Endothelial cell of umbilical vein (primary cell): ENCODE measurements at regions not wholly inside any gene's neighbourhood (a gene's known extent, or its start where the extent isn't known, plus 50 kb on each side); places are given as distances from the start of the nearest gene placed in this dataset.

Source experiments
- BruUV-seq: library from RNA; stranded (reverse); fragments of 400-500 nt; replicated peaks from 2 replicates; lab custom pipeline; 2021; lab: Mats Ljungman, UMichigan
- CTCF ChIA-PET: fragments of 300-600, 350-600 bp; sonication (Branson Sonifier 250); formaldehyde crosslinking; loops from one replicate; lab custom pipeline; 2021; ENCODE audit warnings: antibody characterized with exemption, inconsistent platforms; lab: Charles Lee
- POLR2A ChIA-PET: fragments of 300-600, 350-600 bp; sonication (Branson Sonifier 250); formaldehyde crosslinking; loops from one replicate; lab custom pipeline; 2021; ENCODE audit warnings: antibody characterized with exemption, inconsistent platforms; lab: Charles Lee
- DNase-seq: peaks from one replicate; pipeline ENCODE4 v3.0.0-alpha.2; 2011; ENCODE audit warnings: low read depth, low spot score
- FAIRE-seq: peaks from 2 replicates; lab custom pipeline; 2011; peaks lifted over from hg19 to GRCh38; lab: Jason Lieb, UNC
- H2AFZ ChIP-seq: 2 replicates; pipeline ENCODE4 v1.6.0; 2012; ENCODE audit warnings: low read depth, low read length, control low read depth, inconsistent platforms
- H3K27ac ChIP-seq: 2 replicates; pipeline ENCODE4 v1.5.1; 2011; ENCODE audit warnings: low read depth, mild to moderate bottlenecking, control low read depth, low read length, moderate library complexity; ENCODE audit not compliant: insufficient read depth
- H3K27me3 ChIP-seq, 2 experiments: 2 replicates each; pipeline versions ENCODE4 v1.6.0 to v1.6.1; 2011; ENCODE audit warnings: low read length in 2 of 2, mixed read lengths in 1 of 2; ENCODE audit not compliant: control insufficient read depth in 2 of 2, insufficient read depth in 2 of 2
- H3K36me3 ChIP-seq, 2 experiments: 2 replicates in 1 of 2; 3 replicates in 1 of 2; pipeline ENCODE4 v1.5.1; 2011; ENCODE audit warnings: low read length in 2 of 2, mild to moderate bottlenecking in 1 of 2, moderate library complexity in 1 of 2; ENCODE audit not compliant: control insufficient read depth in 2 of 2, insufficient read depth in 2 of 2; ENCODE audit errors: extremely low read depth in 1 of 2
- H3K4me1 ChIP-seq: 3 replicates; pipeline ENCODE4 v1.5.1; 2011; ENCODE audit warnings: mild to moderate bottlenecking, low read length; ENCODE audit not compliant: control insufficient read depth, insufficient read depth; ENCODE audit errors: extremely low read depth
- H3K4me2 ChIP-seq: 2 replicates; pipeline ENCODE4 v1.6.1; 2011; ENCODE audit warnings: low read length, control low read depth, mixed read lengths; ENCODE audit not compliant: insufficient read depth
- H3K4me3 ChIP-seq, 3 experiments: fragments of 200-600 bp in 1 of 3; sonication (generic), shearing (Covaris generic) in 1 of 3; replicated peaks in 1 of 3; 2 replicates each; pipeline ENCODE4 v1.5.1; 2011 to 2016; ENCODE audit warnings: control low read depth in 3 of 3, low read length in 3 of 3, mild to moderate bottlenecking in 2 of 3, inconsistent platforms in 1 of 3, low read depth in 1 of 3, moderate library complexity in 1 of 3; ENCODE audit not compliant: insufficient read depth in 1 of 3
- H3K79me2 ChIP-seq: 2 replicates; pipeline ENCODE4 v1.6.0; 2012; ENCODE audit warnings: low read length, inconsistent platforms; ENCODE audit not compliant: control insufficient read depth, insufficient read depth
- H3K9ac ChIP-seq: replicated peaks from 2 replicates; pipeline ENCODE3; 2011; ENCODE audit warnings: low read length, control low read depth; ENCODE audit not compliant: insufficient read depth; ENCODE audit errors: extremely low read depth
- H3K9me1 ChIP-seq: replicated peaks from 3 replicates; pipeline ENCODE4 v1.6.0; 2011; ENCODE audit warnings: mild to moderate bottlenecking, low read length; ENCODE audit not compliant: control insufficient read depth, insufficient read depth; ENCODE audit errors: extremely low read depth
- H3K9me3 ChIP-seq: replicated peaks from 2 replicates; pipeline ENCODE4 v1.5.1; 2012; ENCODE audit warnings: low read length, inconsistent platforms; ENCODE audit not compliant: control insufficient read depth, insufficient read depth
- H4K20me1 ChIP-seq: replicated peaks from 2 replicates; pipeline ENCODE3; 2011; ENCODE audit warnings: mild to moderate bottlenecking, low read length; ENCODE audit not compliant: control insufficient read depth, insufficient read depth; ENCODE audit errors: extremely low read depth
- CTCF ChIP-seq, 2 donors: IDR thresholded peaks; 1 replicate in 1 of 2; 2 replicates in 1 of 2; pipeline ENCODE4 v1.5.1; 2011; ENCODE audit warnings: low read length in 2 of 2, mild to moderate bottlenecking in 2 of 2, moderate library complexity in 2 of 2, control low read depth in 1 of 2, inconsistent platforms in 1 of 2, low read depth in 1 of 2; ENCODE audit not compliant: insufficient read depth in 1 of 2; ENCODE audit errors: extremely low read depth in 1 of 2
- EZH2 ChIP-seq: IDR thresholded peaks from 2 replicates; pipeline ENCODE4 v1.6.1; 2012; ENCODE audit warnings: borderline replicate concordance, low read depth, mild to moderate bottlenecking, moderate library complexity, low read length, inconsistent platforms; ENCODE audit not compliant: severe bottlenecking
- FOS ChIP-seq: IDR thresholded peaks from 2 replicates; pipeline ENCODE4 v1.6.1; 2011; ENCODE audit warnings: mild to moderate bottlenecking, low read length, moderate library complexity, borderline replicate concordance; ENCODE audit not compliant: insufficient read depth
- GATA2 ChIP-seq: IDR thresholded peaks from 2 replicates; pipeline ENCODE4 v1.7.0; 2011; ENCODE audit warnings: low read depth, mild to moderate bottlenecking, moderate library complexity, mixed read lengths, low read length; ENCODE audit not compliant: insufficient read length, insufficient read depth
- JUN ChIP-seq: IDR thresholded peaks from 2 replicates; pipeline ENCODE4 v1.6.1; 2011; ENCODE audit warnings: borderline replicate concordance, low read depth; ENCODE audit not compliant: insufficient read length, insufficient read depth
- MAX ChIP-seq: IDR thresholded peaks from 2 replicates; pipeline ENCODE4 v1.6.1; 2011; ENCODE audit not compliant: insufficient read depth, insufficient read length
- MYC ChIP-seq: IDR thresholded peaks from one replicate; pipeline ENCODE4 v1.6.1; 2011; ENCODE audit warnings: mild to moderate bottlenecking, low read depth, low read length
- POLR2A ChIP-seq: IDR thresholded peaks from 2 replicates; pipeline ENCODE4 v1.6.1; 2012; ENCODE audit warnings: low read depth, mild to moderate bottlenecking, control low read depth, low read length
- POLR2AphosphoS5 ChIP-seq: IDR thresholded peaks from 2 replicates; pipeline ENCODE4 v1.6.1; 2012; ENCODE audit warnings: low read depth, mild to moderate bottlenecking, control low read depth, low read length, moderate library complexity; ENCODE audit not compliant: insufficient read depth
- dilution Hi-C: fragments of 300-500 bp; cut with MboI; formaldehyde crosslinking; loops from one replicate; pipeline ENCODE4 v1.15.0; 2019; ENCODE audit warnings: low sequenced_read_pairs; ENCODE audit not compliant: extremely low pct_ligation_motif_present
- intact Hi-C: fragments of 100-400 bp; cut with micrococcal nuclease; formaldehyde crosslinking; loops from one replicate; pipeline ENCODE4 v1.10.0; 2022

- dilution Hi-C loops, result no loop called here
- no peak overlapping the region for H3K4me2 ChIP-seq
- H3K9me1 ChIP-seq, result no peaks in the 10 kb centered on the region
- no peak overlapping the region for H3K9ac ChIP-seq
- no peaks in the 10 kb centered on the region for H3K9me3 ChIP-seq
- H3K27ac ChIP-seq, result no peak overlapping the region
- H3K4me1 ChIP-seq, result peaks cover 2% of the 10 kb centered on the region
- H2AFZ ChIP-seq, result no peak overlapping the region
- no peak overlapping the region for H3K4me3 ChIP-seq
- no peak for DNase-seq
- H3K36me3 ChIP-seq, result no peaks in the 10 kb centered on the region
- TF ChIP-seq POLR2A (no peak), FOS (no peak), EZH2 (no peak), CTCF (IDR thresholded peaks at IDR 0.05; ENCODE audit: extremely low read depth in 1 of 2, insufficient read depth in 1 of 2, low read depth in 1 of 2, low read length in 2 of 2) (no peak), MAX (no peak), POLR2AphosphoS5 (no peak), JUN (no peak), GATA2 (no peak), MYC (no peak)
- BruUV-seq, result no TSS peak
- no peak for FAIRE-seq
- POLR2A ChIA-PET, result no interaction called here
- intact Hi-C loops, result loop anchor here (10.0 kb wide), 1 partner anchor 332 kb away; the partner anchor contains the start of gene NRP1
- CTCF ChIA-PET, result interaction anchor here (1.5 to 1.7 kb wide), 2 partner anchors 9 to 332 kb away, joined by 3 to 4 read pairs; no protein-coding TSS in a partner anchor
- no peaks in the 10 kb centered on the region for H3K79me2 ChIP-seq
- H3K27me3 ChIP-seq, result no peaks in the 10 kb centered on the region
- no peaks in the 10 kb centered on the region for H4K20me1 ChIP-seq
These were observed 332.4 kb upstream of the NRP1 start for GRCh38 chr10:33666686-33667480.
